Mesodermal cell (in vitro differentiated cells): ENCODE measurements at regions not wholly inside any gene's neighbourhood (a gene's known extent, or its start where the extent isn't known, plus 50 kb on each side); places are given as distances from the start of the nearest gene placed in this dataset.

Experiments
- H3K27ac ChIP-seq: 2 replicates; pipeline ENCODE4 v1.7.0; 2013; ENCODE audit warnings: mild to moderate bottlenecking, low read depth, low read length, moderate library complexity; ENCODE audit not compliant: severe bottlenecking
- H3K36me3 ChIP-seq: 2 replicates; pipeline ENCODE4 v1.7.1; 2013; ENCODE audit warnings: mild to moderate bottlenecking, low read length, moderate library complexity; ENCODE audit not compliant: control insufficient read depth, insufficient read depth
- H3K4me1 ChIP-seq: one replicate; pipeline ENCODE4 v1.7.1; 2013; ENCODE audit warnings: mild to moderate bottlenecking, low read length; ENCODE audit not compliant: insufficient read depth, control insufficient read depth, poor library complexity, severe bottlenecking
- H3K4me3 ChIP-seq: 2 replicates; pipeline ENCODE4 v1.7.0; 2013; ENCODE audit warnings: low read length, control low read depth, mild to moderate bottlenecking; ENCODE audit not compliant: insufficient read depth, poor library complexity, severe bottlenecking; ENCODE audit errors: extremely low read depth
- H3K9me3 ChIP-seq: 2 replicates; pipeline ENCODE4 v1.7.1; 2013; ENCODE audit warnings: mild to moderate bottlenecking, low read length, moderate library complexity; ENCODE audit not compliant: control insufficient read depth
- WGBS, 2 experiments: methylation state at CpG; one replicate each; pipeline ENCODE4 v1.1.5; 2013; ENCODE audit warnings: missing lambda C conversion rate in 2 of 2; ENCODE audit not compliant: insufficient coverage in 2 of 2; 5-methylcytosine and 5-hydroxymethylcytosine counted together

DNA sequence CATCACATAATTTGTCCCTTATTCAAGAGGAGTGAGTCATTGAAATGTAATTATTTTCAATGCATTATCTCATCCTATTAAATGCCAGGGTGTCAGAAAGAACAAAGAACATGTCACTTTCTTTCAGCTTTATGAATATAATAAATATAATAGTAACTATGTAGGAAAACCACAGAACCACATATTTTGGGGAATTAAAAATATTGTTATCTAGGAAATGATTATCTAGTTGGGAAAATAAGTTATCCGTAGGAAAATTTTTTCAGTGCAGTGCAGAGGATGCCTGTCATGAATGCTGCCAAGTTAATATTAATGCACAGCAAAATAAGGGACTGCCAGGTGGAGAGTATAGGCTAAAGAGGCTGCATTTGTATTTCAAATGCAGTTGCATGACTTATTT, 844.8 kb downstream of the MAT2B start:
- Histone ChIP-seq H3K9me3 (no peaks in the 10 kb centered on the region), H3K4me1 (peaks cover 15% of the 10 kb centered on the region), H3K27ac (no peak overlapping the region), H3K36me3 (no peaks in the 10 kb centered on the region), H3K4me3 (no peak overlapping the region)
- 88 to 100% methylated on average over 1 of the region's 1 CpG for WGBS, 2 experiments

DNA sequence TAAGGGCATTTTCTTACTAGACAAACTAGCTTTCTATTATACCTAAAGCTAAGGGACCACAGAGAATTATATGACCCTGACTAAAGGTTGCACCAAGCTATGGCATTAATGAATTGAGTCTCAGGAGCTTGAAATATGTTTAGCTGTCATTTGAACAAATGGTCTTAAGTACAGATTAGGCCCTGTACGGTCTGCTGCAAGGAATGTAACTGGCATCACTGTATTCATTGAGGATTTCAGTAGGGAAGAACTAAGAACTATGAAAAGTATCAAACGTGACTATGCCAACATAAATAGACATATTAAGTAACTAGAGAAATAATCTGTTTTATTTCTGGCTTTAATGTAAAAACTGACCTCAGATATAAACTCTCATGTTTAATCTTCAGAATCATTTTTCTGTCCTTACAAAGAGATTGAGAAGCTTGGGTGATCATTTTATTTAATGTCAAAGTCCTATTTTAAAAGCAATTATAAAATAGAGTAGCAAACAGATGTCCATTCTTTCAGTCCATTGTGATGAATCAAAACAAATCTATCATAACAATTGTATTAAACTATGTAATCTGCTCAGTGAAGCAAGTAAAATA, 845.9 kb downstream of the MAT2B start:
- peaks cover 15% of the 10 kb centered on the region for H3K4me1 ChIP-seq
- H3K4me3 ChIP-seq: no peak overlapping the region
- 100% methylated on average over 1 of the region's 2 CpGs; no CpG with 5 or more reads in 1 of the 2 experiments for WGBS, 2 experiments
- no peak overlapping the region for H3K27ac ChIP-seq
- no peaks in the 10 kb centered on the region for H3K9me3 ChIP-seq
- no peaks in the 10 kb centered on the region for H3K36me3 ChIP-seq

DNA sequence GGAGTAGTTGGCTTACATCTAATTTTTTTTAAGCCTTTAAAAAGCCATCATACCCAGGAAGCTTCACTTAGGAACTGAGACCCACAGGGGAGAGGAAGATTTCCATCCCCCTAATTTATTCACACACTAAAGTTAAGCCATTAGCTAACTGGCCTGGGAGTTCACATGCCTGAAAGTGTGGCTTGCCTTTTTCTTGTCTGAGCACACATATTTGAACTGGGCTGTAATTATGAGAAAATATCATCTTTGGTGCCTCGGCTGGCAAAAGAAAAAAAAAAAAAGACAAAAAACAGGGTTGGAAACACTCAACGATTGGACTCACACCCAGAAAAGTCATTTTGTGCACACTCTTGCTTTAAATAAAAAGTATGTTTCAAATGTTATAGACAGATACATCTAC, 847.3 kb downstream of the MAT2B start:
- WGBS, 2 experiments: 20% methylated on average over 1 of the region's 2 CpGs; no CpG with 5 or more reads in 1 of the 2 experiments
- no peaks in the 10 kb centered on the region for H3K36me3 ChIP-seq
- H3K9me3 ChIP-seq: no peaks in the 10 kb centered on the region
- H3K4me3 ChIP-seq: no peak overlapping the region
- H3K27ac ChIP-seq: peak overlapping the region; percentile 80
- peaks cover 12% of the 10 kb centered on the region for H3K4me1 ChIP-seq

DNA sequence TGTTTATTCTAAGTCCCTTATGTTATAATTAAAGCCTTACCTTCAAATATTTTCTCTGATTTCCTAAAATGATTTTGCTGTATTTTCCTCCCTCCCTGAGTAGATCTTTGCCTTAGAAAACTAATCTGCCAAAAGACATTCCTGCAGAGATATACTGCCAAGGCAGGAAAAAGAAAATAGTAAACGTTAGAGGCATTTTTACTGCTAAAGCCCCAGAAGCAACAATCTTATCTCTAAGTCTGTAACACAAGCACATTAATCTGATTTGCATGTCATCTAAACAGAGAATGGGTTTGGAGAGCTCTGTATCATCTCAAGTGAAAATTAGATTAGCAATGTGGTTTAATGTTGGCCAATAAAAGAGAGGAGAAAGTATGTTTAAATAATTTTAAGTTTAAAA, 847.7 kb downstream of the MAT2B start:
- peaks cover 12% of the 10 kb centered on the region for H3K4me1 ChIP-seq
- peak overlapping the region; percentile 80 for H3K27ac ChIP-seq
- no peaks in the 10 kb centered on the region for H3K36me3 ChIP-seq
- no peaks in the 10 kb centered on the region for H3K9me3 ChIP-seq
- H3K4me3 ChIP-seq: no peak overlapping the region
- WGBS, 2 experiments: no CpG with 5 or more reads among the region's 1 CpG

DNA sequence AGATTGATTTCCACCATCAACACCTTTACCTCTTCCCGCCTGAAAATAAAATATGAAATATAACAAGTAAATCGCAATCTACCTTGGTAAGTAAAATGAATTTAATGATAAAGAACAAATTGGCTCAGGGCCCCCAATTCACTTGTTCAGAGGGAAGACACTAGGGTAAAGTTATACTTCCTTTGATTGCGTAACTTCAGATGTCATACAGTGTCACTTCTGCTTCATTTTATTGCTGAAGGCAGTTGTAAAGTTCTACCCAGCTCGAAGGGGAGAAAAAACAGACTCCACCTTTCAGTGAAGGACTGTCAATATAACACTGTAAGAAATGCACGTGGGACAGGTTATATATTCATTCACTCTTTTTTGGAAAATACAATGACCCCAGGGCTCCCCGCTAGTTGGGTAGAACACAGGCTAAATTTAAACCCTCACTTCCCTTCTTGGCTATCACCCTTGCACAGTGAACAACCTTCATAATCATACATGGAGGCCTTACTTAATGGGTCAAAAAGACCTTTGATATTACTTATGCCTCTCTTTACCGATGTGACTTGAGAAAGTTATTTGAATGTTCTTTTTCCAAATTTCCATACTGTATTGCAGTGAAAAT, 848.8 kb downstream of the MAT2B start:
- no peak overlapping the region for H3K27ac ChIP-seq
- H3K9me3 ChIP-seq: no peaks in the 10 kb centered on the region
- no peaks in the 10 kb centered on the region for H3K36me3 ChIP-seq
- no peak overlapping the region for H3K4me3 ChIP-seq
- WGBS, 2 experiments: 94% methylated on average over 2 to 3 of the region's 7 CpGs
- peaks cover 18% of the 10 kb centered on the region for H3K4me1 ChIP-seq

DNA sequence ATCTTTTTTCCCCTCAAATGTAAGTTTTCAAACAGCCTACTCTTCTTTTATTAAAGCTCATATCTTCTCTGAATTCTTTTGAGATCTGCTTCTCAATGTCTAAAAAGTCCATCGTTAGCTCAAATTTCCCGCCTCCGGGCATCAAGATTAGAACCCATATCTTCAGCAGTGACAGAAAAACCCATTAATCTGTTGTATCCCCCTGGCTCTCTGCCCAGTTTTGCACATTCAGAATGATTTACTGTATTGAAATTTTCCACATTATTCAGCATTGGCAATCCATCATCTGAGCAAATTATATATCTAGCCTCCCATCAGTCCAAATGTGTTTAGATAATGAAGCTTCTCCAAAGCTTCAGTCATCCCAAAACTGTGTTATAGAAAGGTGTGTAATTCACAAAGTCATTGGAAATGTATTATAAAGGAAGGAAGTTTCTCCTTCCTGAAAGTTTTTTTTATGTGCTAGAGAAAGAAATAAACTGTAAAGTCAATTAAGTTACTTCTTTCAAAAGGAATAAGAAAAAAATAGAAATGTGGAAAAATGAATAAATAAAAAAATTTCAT, 849.9 kb downstream of the MAT2B start:
- Histone ChIP-seq H3K4me1 (peaks cover 28% of the 10 kb centered on the region), H3K36me3 (no peaks in the 10 kb centered on the region), H3K4me3 (no peak overlapping the region), H3K27ac (no peak overlapping the region), H3K9me3 (no peaks in the 10 kb centered on the region)
- 94 to 100% methylated on average over 3 of the region's 3 CpGs for WGBS, 2 experiments

DNA sequence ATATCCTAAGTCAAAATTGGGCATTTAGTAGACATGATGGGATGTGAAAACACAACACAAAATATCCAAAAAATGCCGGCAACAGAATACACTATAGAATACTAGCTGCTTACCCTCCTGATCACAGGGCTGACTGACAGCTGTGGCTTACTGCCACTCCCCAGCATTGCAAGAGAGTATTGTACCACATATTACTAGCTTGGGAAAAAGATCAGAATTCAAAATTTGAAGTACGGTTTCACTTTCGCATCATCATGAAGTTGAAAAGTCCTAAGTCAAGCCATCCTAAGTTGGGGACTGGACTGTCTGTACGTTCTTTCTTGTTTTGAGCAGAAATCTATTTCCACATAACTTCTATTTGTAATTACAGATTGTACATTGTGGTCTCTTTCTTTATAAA, 851.4 kb downstream of the MAT2B start:
- Histone ChIP-seq H3K36me3 (no peaks in the 10 kb centered on the region), H3K4me3 (no peak overlapping the region), H3K4me1 (peaks cover 25% of the 10 kb centered on the region), H3K27ac (no peak overlapping the region), H3K9me3 (no peaks in the 10 kb centered on the region)
- 80 to 90% methylated on average over 1 to 2 of the region's 4 CpGs for WGBS, 2 experiments

DNA sequence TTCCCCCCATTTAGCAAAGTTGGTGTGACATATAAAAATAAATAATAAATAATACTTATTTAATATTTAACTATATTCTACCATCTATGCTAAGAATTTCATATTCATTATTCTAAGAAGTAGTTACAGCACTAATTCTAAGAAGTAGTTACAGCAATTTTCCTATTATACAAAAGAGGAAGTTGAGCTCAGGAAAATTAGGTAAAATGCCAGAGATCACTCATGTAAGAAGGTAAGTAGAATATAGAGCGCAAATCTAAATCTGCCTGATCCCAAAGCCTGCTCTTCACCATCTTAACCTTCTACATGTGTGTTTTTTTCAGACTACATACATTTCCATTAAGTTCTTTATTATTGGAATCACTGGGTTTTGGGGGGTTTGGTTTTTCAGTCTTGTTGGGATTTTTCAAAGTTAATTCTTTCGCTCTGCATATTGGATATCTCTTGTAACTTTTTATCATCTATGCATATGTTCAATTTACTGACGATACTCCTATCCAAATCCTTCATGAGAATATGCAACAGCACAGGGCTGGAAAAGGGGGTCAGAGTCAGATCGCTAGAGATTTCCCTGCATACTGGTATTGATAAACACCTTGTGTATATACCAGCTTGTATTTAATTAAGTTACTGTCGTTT, 852.1 kb downstream of the MAT2B start:
- no peaks in the 10 kb centered on the region for H3K36me3 ChIP-seq
- H3K9me3 ChIP-seq: no peaks in the 10 kb centered on the region
- no CpG with 5 or more reads among the region's 5 CpGs for WGBS, 2 experiments
- H3K4me1 ChIP-seq: peaks cover 22% of the 10 kb centered on the region
- no peak overlapping the region for H3K4me3 ChIP-seq
- H3K27ac ChIP-seq: no peak overlapping the region

DNA sequence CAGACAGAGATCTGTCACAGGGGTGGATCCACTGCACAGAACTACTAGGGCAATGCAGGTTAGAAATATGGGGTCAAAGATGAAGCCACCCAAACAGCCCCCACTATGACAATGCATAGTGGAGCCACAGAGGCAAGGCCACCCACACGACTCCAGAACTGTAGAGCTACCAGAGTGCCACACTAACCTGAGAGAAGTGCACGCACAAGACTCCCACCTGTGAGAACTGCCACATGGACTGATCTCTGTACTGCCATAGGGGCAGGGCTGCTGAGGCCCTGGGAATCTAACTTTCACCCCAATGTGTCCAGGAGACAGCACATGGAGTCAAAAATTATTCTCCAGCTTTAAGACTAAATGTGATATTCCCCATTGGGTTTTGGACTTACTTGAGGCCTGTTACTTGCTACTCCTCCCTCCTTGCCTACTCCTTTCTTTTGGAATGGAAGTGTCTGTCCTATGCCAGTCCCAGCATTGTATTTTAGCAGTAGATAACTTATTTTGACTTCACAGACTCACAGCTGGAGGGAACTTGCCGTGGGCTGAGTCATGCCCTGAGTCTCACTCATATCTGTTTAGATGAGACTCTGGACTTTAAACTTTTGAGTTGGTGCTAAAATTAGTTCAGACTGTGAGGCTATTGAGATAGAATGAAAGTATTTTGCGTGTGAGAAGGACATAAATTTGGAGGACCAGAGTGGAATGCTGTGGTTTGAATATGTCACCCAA, 853.3 kb downstream of the MAT2B start:
- no peaks in the 10 kb centered on the region for H3K9me3 ChIP-seq
- 79 to 91% methylated on average over 3 of the region's 4 CpGs for WGBS, 2 experiments
- H3K4me1 ChIP-seq: peaks cover 18% of the 10 kb centered on the region
- H3K36me3 ChIP-seq: no peaks in the 10 kb centered on the region
- no peak overlapping the region for H3K4me3 ChIP-seq
- peak overlapping the region; percentile 38 for H3K27ac ChIP-seq

DNA sequence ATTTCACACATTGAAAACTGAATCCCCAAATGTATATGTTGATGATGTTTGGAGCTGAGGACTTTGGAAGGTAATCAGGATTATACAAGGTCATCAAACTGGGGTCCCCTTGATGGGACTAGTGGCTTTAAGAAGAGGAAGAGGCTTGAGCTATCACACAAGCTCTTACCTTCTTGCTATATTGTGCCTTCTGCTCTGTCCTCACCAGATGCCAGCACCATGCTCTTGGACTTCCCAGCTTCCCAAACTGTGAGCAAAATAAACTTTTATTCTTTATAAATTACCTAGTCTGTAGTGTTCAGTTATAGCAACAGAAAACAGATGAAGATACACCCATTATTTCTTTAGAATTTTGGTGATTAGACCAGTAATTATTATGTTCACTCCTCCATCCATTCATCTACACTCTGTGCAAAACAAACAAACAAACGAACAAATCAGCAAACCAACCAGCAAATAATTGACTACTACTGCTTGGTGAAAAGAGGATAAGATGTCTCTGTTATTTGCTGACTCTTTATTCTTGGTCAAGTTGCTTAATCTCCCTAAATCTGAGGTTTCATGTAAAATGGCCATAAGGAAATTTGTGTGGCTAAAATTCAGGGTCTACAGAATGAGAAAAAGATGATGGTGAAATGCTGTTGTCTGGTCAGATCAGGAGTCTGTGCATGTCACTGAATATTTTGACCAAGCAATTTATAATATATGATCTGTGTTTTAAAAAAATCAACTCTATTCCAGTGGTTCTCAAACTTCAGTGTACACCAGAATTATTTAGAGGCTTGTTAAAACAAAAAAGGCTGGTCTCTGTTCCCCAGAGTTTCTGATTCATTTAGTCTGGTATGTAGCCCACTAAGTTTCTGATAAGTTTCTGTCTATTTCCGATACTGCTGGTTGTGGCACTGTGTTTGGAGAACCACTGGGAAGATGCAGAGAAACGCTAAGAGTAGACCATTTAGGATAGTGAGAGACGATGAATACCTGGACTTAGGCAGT, 854.1 kb downstream of the MAT2B start:
- WGBS, 2 experiments: 90 to 91% methylated on average over 3 of the region's 4 CpGs
- Histone ChIP-seq H3K4me3 (no peak overlapping the region), H3K9me3 (no peaks in the 10 kb centered on the region), H3K27ac (peak overlapping the region; percentile 17), H3K36me3 (no peaks in the 10 kb centered on the region), H3K4me1 (peaks cover 18% of the 10 kb centered on the region)
